K562 (cell line): ENCODE measurements at regions not wholly inside any gene's neighbourhood (a gene's known extent, or its start where the extent isn't known, plus 50 kb on each side); places are given as distances from the start of the nearest gene placed in this dataset.

Experiments used
- ATAC-seq: fragments of 200-7000 bp; cut with Tn5 transposase; 3 replicates; pipeline ENCODE4 v1.9.1; 2020; ENCODE audit warnings: moderate library complexity
- BruUV-seq: library from RNA; stranded (reverse); fragments of 400-500 nt; replicated peaks from 2 replicates; lab custom pipeline; 2021; lab: Mats Ljungman, UMichigan
- CTCF ChIA-PET: fragments of 300-600 bp; formaldehyde crosslinking; extraction: SDS; loops from one replicate; lab custom pipeline; 2021; ENCODE audit warnings: low intra/inter-chr PET ratio; lab: Yijun Ruan, JAX
- POLR2A ChIA-PET: fragments of 300-600, 350-650 bp; sonication (Branson Sonifier 250); formaldehyde crosslinking; extraction: SDS; loops from one replicate; lab custom pipeline; 2021; ENCODE audit warnings: antibody characterized with exemption, inconsistent platforms; lab: Yijun Ruan, JAX
- DNase-seq, 4 experiments: peaks; one replicate each; pipeline versions ENCODE4 v3.0.0 to v3.0.0-alpha.2; 2011 to 2018; ENCODE audit warnings: low spot score in 3 of 4, mixed read lengths in 3 of 4; ENCODE audit errors: extremely low read depth in 1 of 4
- FAIRE-seq: peaks from 2 replicates; lab custom pipeline; 2011; peaks lifted over from hg19 to GRCh38; lab: Jason Lieb, UNC
- H2AFZ ChIP-seq: 2 replicates; pipeline ENCODE4 v1.6.0; 2011; ENCODE audit warnings: low read depth, low read length, control low read depth, inconsistent platforms
- H3K27ac ChIP-seq: fragments of 200-600 bp; 3 replicates; pipeline ENCODE4 v1.8.0; 2011; ENCODE audit warnings: low read depth, mild to moderate bottlenecking, control low read depth, inconsistent platforms, low read length, moderate library complexity, mixed read lengths; ENCODE audit errors: extremely low read depth
- H3K27me3 ChIP-seq, 2 experiments: fragments of 300-600 bp in 1 of 2; 2 replicates in 1 of 2; 3 replicates in 1 of 2; pipeline versions ENCODE4 v1.6.0 to v1.8.0; 2011; ENCODE audit warnings: inconsistent platforms in 2 of 2, low read length in 2 of 2, mild to moderate bottlenecking in 1 of 2, mixed read lengths in 1 of 2, moderate library complexity in 1 of 2; ENCODE audit not compliant: control insufficient read depth in 2 of 2, insufficient read depth in 2 of 2
- H3K36me3 ChIP-seq: fragments of 300-600 bp; 3 replicates; pipeline ENCODE4 v1.8.0; 2011; ENCODE audit warnings: mild to moderate bottlenecking, low read length, inconsistent platforms; ENCODE audit not compliant: control insufficient read depth, insufficient read depth
- H3K4me1 ChIP-seq, 2 experiments: fragments of 200-600 bp in 1 of 2; replicated peaks in 1 of 2; 2 replicates in 1 of 2; 3 replicates in 1 of 2; pipeline versions ENCODE4 v1.5.1 to v1.8.0; 2011; ENCODE audit warnings: inconsistent platforms in 2 of 2, low read length in 2 of 2, mild to moderate bottlenecking in 1 of 2, mixed read lengths in 1 of 2, moderate library complexity in 1 of 2; ENCODE audit not compliant: control insufficient read depth in 2 of 2, insufficient read depth in 2 of 2
- H3K4me2 ChIP-seq: 2 replicates; pipeline ENCODE4 v1.6.1; 2011; ENCODE audit warnings: low read length, control low read depth, inconsistent platforms, mixed read lengths; ENCODE audit not compliant: insufficient read depth
- H3K4me3 ChIP-seq: fragments of 200-600 bp; sonication (generic), shearing (Covaris generic); 2 replicates; pipeline ENCODE4 v1.5.1; 2016; ENCODE audit warnings: control low read depth, inconsistent platforms
- H3K79me2 ChIP-seq: fragments of 200-600 bp; 3 replicates; pipeline ENCODE4 v1.8.0; 2011; ENCODE audit warnings: low read length, inconsistent platforms; ENCODE audit not compliant: control insufficient read depth, insufficient read depth
- H3K9ac ChIP-seq, 2 experiments: 2 replicates each; pipeline versions ENCODE4 v1.6.0 to v1.6.1; 2011; ENCODE audit warnings: low read depth in 2 of 2, low read length in 2 of 2, control low read depth in 1 of 2, inconsistent platforms in 1 of 2, mild to moderate bottlenecking in 1 of 2, mixed read lengths in 1 of 2; ENCODE audit not compliant: insufficient read depth in 1 of 2
- H3K9me1 ChIP-seq: one replicate; pipeline ENCODE4 v1.6.0; 2011; ENCODE audit warnings: inconsistent platforms, mild to moderate bottlenecking, low read length, moderate library complexity; ENCODE audit not compliant: control insufficient read depth, insufficient read depth
- H3K9me3 ChIP-seq: replicated peaks from 2 replicates; pipeline ENCODE4 v1.5.1; 2011; ENCODE audit warnings: low read depth, low read length, inconsistent platforms; ENCODE audit not compliant: control insufficient read depth, insufficient read depth
- H4K20me1 ChIP-seq: replicated peaks from 2 replicates; pipeline ENCODE4 v1.6.1; 2011; ENCODE audit warnings: low read length, inconsistent platforms, mixed read lengths; ENCODE audit not compliant: control insufficient read depth, insufficient read depth
- NBN ChIP-seq: fragments of 450-650 bp; IDR thresholded peaks from 2 replicates; pipeline ENCODE4 v1.6.1; 2016; ENCODE audit warnings: low read depth, mild to moderate bottlenecking
- NKRF ChIP-seq: fragments of 450-650 bp; IDR thresholded peaks from 2 replicates; pipeline ENCODE4 v1.6.1; 2016; ENCODE audit warnings: borderline replicate concordance
- PURB ChIP-seq: sonication (generic); formaldehyde crosslinking; IDR thresholded peaks from 2 replicates; pipeline ENCODE4 v1.9.0; 2021; ENCODE audit warnings: low read depth, mild to moderate bottlenecking, missing genetic modification reagents
- WGBS: fragments of 100-300 bp; shearing (Covaris generic); methylation state at CpG from one replicate; pipeline ENCODE4 v1.1.6; 2016; ENCODE audit warnings: low coverage, mixed read lengths; ENCODE audit not compliant: insufficient coverage; ENCODE audit errors: missing lambda C conversion rate; 5-methylcytosine and 5-hydroxymethylcytosine counted together
- in situ Hi-C: fragments of 300-500 bp; cut with MboI; formaldehyde crosslinking; loops from 4 replicates; pipeline ENCODE4 v1.15.0; 2018; ENCODE audit warnings: inconsistent platforms, mixed read lengths
- intact Hi-C: fragments of 100-400 bp; cut with micrococcal nuclease; formaldehyde crosslinking; loops from 2 replicates; pipeline ENCODE4 v1.14.2; 2022
- TF ChIP-seq, protein P1 (sequence below): fragments of 250-450 bp; sonication (Bioruptor Pico); IDR thresholded peaks from 2 replicates; pipeline ENCODE4 v1.8.0; 2022; ENCODE audit warnings: inconsistent platforms
- TF ChIP-seq, protein P2 (sequence below), 2 experiments: fragments of 450-650 bp in 1 of 2; sonication (generic) in 1 of 2; formaldehyde crosslinking; conservative IDR thresholded peaks; 2 replicates each; pipeline versions ENCODE4 v1.4.0 to v1.8.1; 2020 to 2022; ENCODE audit warnings: mild to moderate bottlenecking in 1 of 2, missing genetic modification reagents in 1 of 2
- TF ChIP-seq, protein P3 (sequence below), 2 experiments: fragments of 450-650 bp; formaldehyde crosslinking in 1 of 2; IDR thresholded peaks; 2 replicates each; pipeline versions ENCODE4 v1.4.0 to v1.6.1; 2014 to 2020; ENCODE audit warnings: mild to moderate bottlenecking in 2 of 2, borderline replicate concordance in 1 of 2, low read depth in 1 of 2

GRCh38 chr20:16808796-16809195 lies 60.6 kb downstream of the OTOR start:
- no peak for ATAC-seq
- no TSS peak for BruUV-seq
- FAIRE-seq: no peak
- CTCF ChIA-PET: no interaction called here
- Histone ChIP-seq H3K9ac (no peak overlapping the region), H3K4me1 (no peaks in the 10 kb centered on the region), H4K20me1 (no peaks in the 10 kb centered on the region), H3K4me2 (no peak overlapping the region), H2AFZ (no peak overlapping the region), H3K27ac (no peak overlapping the region), H3K9me3 (no peaks in the 10 kb centered on the region)
- WGBS: 4% methylated on average over 4 of the region's 4 CpGs
- in situ Hi-C loops: loop anchor here (10.0 kb wide), 1 partner anchor 616 kb away; no protein-coding TSS in a partner anchor
- TF ChIP-seq, protein P1, sequence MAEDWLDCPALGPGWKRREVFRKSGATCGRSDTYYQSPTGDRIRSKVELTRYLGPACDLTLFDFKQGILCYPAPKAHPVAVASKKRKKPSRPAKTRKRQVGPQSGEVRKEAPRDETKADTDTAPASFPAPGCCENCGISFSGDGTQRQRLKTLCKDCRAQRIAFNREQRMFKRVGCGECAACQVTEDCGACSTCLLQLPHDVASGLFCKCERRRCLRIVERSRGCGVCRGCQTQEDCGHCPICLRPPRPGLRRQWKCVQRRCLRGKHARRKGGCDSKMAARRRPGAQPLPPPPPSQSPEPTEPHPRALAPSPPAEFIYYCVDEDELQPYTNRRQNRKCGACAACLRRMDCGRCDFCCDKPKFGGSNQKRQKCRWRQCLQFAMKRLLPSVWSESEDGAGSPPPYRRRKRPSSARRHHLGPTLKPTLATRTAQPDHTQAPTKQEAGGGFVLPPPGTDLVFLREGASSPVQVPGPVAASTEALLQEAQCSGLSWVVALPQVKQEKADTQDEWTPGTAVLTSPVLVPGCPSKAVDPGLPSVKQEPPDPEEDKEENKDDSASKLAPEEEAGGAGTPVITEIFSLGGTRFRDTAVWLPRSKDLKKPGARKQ (CRISPR knock-in tag): no peak
- TF ChIP-seq, protein P2, sequence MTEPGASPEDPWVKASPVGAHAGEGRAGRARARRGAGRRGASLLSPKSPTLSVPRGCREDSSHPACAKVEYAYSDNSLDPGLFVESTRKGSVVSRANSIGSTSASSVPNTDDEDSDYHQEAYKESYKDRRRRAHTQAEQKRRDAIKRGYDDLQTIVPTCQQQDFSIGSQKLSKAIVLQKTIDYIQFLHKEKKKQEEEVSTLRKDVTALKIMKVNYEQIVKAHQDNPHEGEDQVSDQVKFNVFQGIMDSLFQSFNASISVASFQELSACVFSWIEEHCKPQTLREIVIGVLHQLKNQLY (CRISPR knock-in tag; conservative IDR thresholded peaks at IDR 0.05): no peak
- TF ChIP-seq NKRF (no peak), PURB (CRISPR knock-in tag) (no peak), NBN (no peak)
- TF ChIP-seq, protein P3, sequence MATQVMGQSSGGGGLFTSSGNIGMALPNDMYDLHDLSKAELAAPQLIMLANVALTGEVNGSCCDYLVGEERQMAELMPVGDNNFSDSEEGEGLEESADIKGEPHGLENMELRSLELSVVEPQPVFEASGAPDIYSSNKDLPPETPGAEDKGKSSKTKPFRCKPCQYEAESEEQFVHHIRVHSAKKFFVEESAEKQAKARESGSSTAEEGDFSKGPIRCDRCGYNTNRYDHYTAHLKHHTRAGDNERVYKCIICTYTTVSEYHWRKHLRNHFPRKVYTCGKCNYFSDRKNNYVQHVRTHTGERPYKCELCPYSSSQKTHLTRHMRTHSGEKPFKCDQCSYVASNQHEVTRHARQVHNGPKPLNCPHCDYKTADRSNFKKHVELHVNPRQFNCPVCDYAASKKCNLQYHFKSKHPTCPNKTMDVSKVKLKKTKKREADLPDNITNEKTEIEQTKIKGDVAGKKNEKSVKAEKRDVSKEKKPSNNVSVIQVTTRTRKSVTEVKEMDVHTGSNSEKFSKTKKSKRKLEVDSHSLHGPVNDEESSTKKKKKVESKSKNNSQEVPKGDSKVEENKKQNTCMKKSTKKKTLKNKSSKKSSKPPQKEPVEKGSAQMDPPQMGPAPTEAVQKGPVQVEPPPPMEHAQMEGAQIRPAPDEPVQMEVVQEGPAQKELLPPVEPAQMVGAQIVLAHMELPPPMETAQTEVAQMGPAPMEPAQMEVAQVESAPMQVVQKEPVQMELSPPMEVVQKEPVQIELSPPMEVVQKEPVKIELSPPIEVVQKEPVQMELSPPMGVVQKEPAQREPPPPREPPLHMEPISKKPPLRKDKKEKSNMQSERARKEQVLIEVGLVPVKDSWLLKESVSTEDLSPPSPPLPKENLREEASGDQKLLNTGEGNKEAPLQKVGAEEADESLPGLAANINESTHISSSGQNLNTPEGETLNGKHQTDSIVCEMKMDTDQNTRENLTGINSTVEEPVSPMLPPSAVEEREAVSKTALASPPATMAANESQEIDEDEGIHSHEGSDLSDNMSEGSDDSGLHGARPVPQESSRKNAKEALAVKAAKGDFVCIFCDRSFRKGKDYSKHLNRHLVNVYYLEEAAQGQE (IDR thresholded peaks at IDR 0.05; ENCODE audit: borderline replicate concordance): no peak
- TF ChIP-seq, protein P3 (CRISPR knock-in tag; IDR thresholded peaks at IDR 0.05; ENCODE audit: low read depth): no peak
- TF ChIP-seq, all 486 proteins: peak for 0
- no peaks in the 10 kb centered on the region for H3K9me1 ChIP-seq
- POLR2A ChIA-PET: interaction anchor here (0.6 kb wide), 1 partner anchor 1049 kb away, joined by 3 read pairs; no protein-coding TSS in a partner anchor
- no peak for DNase-seq
- no peaks in the 10 kb centered on the region for H3K36me3 ChIP-seq
- H3K79me2 ChIP-seq: no peaks in the 10 kb centered on the region
- intact Hi-C loops: loop anchor here (10.0 kb wide), 1 partner anchor 1466 kb away; no protein-coding TSS in a partner anchor
- no peak overlapping the region for H3K4me3 ChIP-seq
- H3K27me3 ChIP-seq: no peaks in the 10 kb centered on the region
